CD14-positive monocyte (primary cell): ENCODE measurements at regions not wholly inside any gene's neighbourhood (a gene's known extent, or its start where the extent isn't known, plus 50 kb on each side); places are given as distances from the start of the nearest gene placed in this dataset.

ENCODE experiments used
- DNase-seq, 3 donors: peaks; one replicate each; pipeline ENCODE4 v3.0.0-alpha.2; 2011 to 2022
- H2AFZ ChIP-seq: 2 replicates; pipeline ENCODE4 v1.6.0; 2012; ENCODE audit warnings: mild to moderate bottlenecking, low read depth, low read length, inconsistent platforms; ENCODE audit not compliant: insufficient read depth, poor library complexity, severe bottlenecking
- H3K27ac ChIP-seq, 2 donors: 1 replicate in 1 of 2; 2 replicates in 1 of 2; pipeline ENCODE4 v1.5.1; 2012 to 2013; ENCODE audit warnings: low read length in 2 of 2, control low read depth in 1 of 2, inconsistent platforms in 1 of 2, low read depth in 1 of 2, mild to moderate bottlenecking in 1 of 2
- H3K27me3 ChIP-seq, 2 donors: one replicate each; pipeline versions ENCODE4 v1.6.0 to v1.6.1; 2011 to 2013; ENCODE audit warnings: low read length in 2 of 2; ENCODE audit not compliant: control insufficient read depth in 2 of 2, insufficient read depth in 2 of 2
- H3K36me3 ChIP-seq, 2 donors: replicated peaks in 1 of 2; 1 replicate in 1 of 2; 2 replicates in 1 of 2; pipeline versions ENCODE4 v1.5.1 to v1.6.1; 2012 to 2013; ENCODE audit warnings: low read length in 2 of 2, control low read depth in 1 of 2, inconsistent platforms in 1 of 2, mild to moderate bottlenecking in 1 of 2; ENCODE audit not compliant: insufficient read depth in 2 of 2, control insufficient read depth in 1 of 2
- H3K4me1 ChIP-seq, 2 donors: 1 replicate in 1 of 2; 2 replicates in 1 of 2; pipeline versions ENCODE4 v1.5.1 to v1.6.1; 2012 to 2013; ENCODE audit warnings: low read length in 2 of 2, control low read depth in 1 of 2, inconsistent platforms in 1 of 2, mild to moderate bottlenecking in 1 of 2, moderate library complexity in 1 of 2; ENCODE audit not compliant: insufficient read depth in 2 of 2, control insufficient read depth in 1 of 2
- H3K4me2 ChIP-seq: replicated peaks from 2 replicates; pipeline ENCODE3; 2012; ENCODE audit warnings: low read length, moderate library complexity, mild to moderate bottlenecking; ENCODE audit not compliant: poor library complexity, severe bottlenecking; ENCODE audit errors: extremely low read depth
- H3K4me3 ChIP-seq, 3 experiments: fragments of 200-600 bp in 1 of 3; sonication (generic) in 1 of 3; replicated peaks in 1 of 3; 1 replicate in 2 of 3; 2 replicates in 1 of 3; pipeline ENCODE4 v1.5.1; 2011 to 2013; ENCODE audit warnings: low read length in 3 of 3, mild to moderate bottlenecking in 3 of 3, control low read depth in 2 of 3, low read depth in 2 of 3, inconsistent platforms in 1 of 3, moderate library complexity in 1 of 3
- H3K79me2 ChIP-seq: 2 replicates; pipeline ENCODE4 v1.6.0; 2012; ENCODE audit warnings: mild to moderate bottlenecking, control low read depth, inconsistent platforms, low read length, moderate library complexity; ENCODE audit not compliant: insufficient read depth
- H3K9ac ChIP-seq: 2 replicates; pipeline ENCODE4 v1.6.0; 2017; ENCODE audit warnings: low read length, mild to moderate bottlenecking; ENCODE audit not compliant: insufficient read depth, poor library complexity, severe bottlenecking
- H3K9me3 ChIP-seq, 2 donors: replicated peaks in 1 of 2; 1 replicate in 1 of 2; 2 replicates in 1 of 2; pipeline versions ENCODE4 v1.5.1 to v1.6.1; 2012 to 2013; ENCODE audit warnings: low read length in 2 of 2, control low read depth in 1 of 2; ENCODE audit not compliant: control insufficient read depth in 1 of 2, insufficient read depth in 1 of 2
- H4K20me1 ChIP-seq: 2 replicates; pipeline ENCODE4 v1.6.0; 2012; ENCODE audit warnings: mild to moderate bottlenecking, low read length, control low read depth, moderate library complexity; ENCODE audit not compliant: insufficient read depth
- H3K27ac Mint-ChIP-seq, 7 donors: one replicate each; pipeline ENCODE4 v1.8.0; 2020; ENCODE audit warnings: mild to moderate bottlenecking in 7 of 7, mixed read lengths in 7 of 7, moderate library complexity in 6 of 7, inconsistent platforms in 2 of 7
- H3K27me3 Mint-ChIP-seq, 3 donors: one replicate each; pipeline ENCODE4 v1.8.0; 2021 to 2022; ENCODE audit warnings: low read depth in 3 of 3, mild to moderate bottlenecking in 3 of 3, mixed read lengths in 3 of 3, moderate library complexity in 3 of 3, inconsistent platforms in 1 of 3
- H3K36me3 Mint-ChIP-seq, 2 donors: one replicate each; pipeline ENCODE4 v1.8.0; 2020; ENCODE audit warnings: mixed read lengths in 2 of 2, inconsistent platforms in 1 of 2, mild to moderate bottlenecking in 1 of 2
- H3K4me1 Mint-ChIP-seq: one replicate; pipeline ENCODE4 v1.8.0; 2020; ENCODE audit warnings: mild to moderate bottlenecking, mixed read lengths
- H3K4me3 Mint-ChIP-seq, 2 donors: one replicate each; pipeline ENCODE4 v1.8.0; 2020; ENCODE audit warnings: mild to moderate bottlenecking in 2 of 2, mixed read lengths in 2 of 2, moderate library complexity in 1 of 2
- H3K9me3 Mint-ChIP-seq, 7 donors: one replicate each; pipeline ENCODE4 v1.8.0; 2020 to 2022; ENCODE audit warnings: mixed read lengths in 7 of 7, mild to moderate bottlenecking in 6 of 7, moderate library complexity in 6 of 7, inconsistent platforms in 2 of 7
- WGBS: methylation state at CpG from one replicate; pipeline ENCODE4 v1.1.5; 2013; ENCODE audit warnings: missing lambda C conversion rate; ENCODE audit not compliant: insufficient coverage; 5-methylcytosine and 5-hydroxymethylcytosine counted together
- intact Hi-C, 2 donors: fragments of 100-400 bp; cut with micrococcal nuclease; formaldehyde crosslinking; loops; one replicate each; pipeline versions ENCODE4 v1.15.0 to v1.15.1; 2023
- TF ChIP-seq, protein P1 (sequence below): fragments of 200-600 bp; IDR thresholded peaks from one replicate; pipeline ENCODE4 v1.8.0; 2022; ENCODE audit warnings: antibody characterized with exemption, mild to moderate bottlenecking

DNA sequence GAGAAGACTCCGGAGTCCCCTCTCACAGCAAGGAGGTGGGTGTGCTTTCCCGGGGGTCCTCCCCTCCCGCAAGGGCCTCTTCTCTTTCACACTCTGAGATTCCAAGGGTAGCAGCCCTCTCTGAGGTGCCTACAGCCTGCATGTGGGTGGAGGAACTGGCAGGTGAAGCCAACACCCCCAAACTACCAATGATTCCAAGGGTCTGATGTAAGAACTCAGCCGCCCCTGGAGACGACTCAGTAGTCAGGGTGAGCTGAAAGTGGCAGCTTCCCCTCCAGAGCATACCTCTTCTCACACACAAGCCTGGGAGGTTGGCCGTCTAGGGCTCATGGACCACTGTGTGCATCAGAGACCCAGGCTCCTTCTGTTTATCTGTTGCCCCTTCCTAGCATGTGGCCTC is 66.1 kb downstream of the TSPAN17 start:
- peaks cover 4 to 23% of the 10 kb centered on the region in 2 donors for H3K27me3 ChIP-seq
- TF ChIP-seq, protein P1, sequence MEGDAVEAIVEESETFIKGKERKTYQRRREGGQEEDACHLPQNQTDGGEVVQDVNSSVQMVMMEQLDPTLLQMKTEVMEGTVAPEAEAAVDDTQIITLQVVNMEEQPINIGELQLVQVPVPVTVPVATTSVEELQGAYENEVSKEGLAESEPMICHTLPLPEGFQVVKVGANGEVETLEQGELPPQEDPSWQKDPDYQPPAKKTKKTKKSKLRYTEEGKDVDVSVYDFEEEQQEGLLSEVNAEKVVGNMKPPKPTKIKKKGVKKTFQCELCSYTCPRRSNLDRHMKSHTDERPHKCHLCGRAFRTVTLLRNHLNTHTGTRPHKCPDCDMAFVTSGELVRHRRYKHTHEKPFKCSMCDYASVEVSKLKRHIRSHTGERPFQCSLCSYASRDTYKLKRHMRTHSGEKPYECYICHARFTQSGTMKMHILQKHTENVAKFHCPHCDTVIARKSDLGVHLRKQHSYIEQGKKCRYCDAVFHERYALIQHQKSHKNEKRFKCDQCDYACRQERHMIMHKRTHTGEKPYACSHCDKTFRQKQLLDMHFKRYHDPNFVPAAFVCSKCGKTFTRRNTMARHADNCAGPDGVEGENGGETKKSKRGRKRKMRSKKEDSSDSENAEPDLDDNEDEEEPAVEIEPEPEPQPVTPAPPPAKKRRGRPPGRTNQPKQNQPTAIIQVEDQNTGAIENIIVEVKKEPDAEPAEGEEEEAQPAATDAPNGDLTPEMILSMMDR = no peak

DNA sequence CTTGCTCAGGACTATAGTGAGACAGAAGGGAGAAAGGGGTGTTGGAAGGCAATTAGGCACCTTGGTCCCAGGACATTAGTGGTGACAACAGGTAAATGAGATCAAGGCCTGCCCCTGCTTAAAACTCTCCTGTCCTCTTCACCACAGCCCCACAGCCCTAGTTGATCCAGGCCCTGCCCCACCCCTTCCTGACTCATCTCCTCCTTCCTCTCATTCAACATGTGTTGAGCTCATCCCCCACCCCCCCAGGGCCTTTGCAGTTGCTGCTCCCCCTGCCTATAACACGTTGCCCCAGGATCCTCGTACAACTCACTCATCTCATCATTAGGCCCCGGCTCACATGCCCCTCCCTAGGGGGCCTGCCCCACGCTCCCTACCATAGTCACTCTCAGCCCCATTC is 66.8 kb downstream of the TSPAN17 start:
- peaks cover 4 to 24% of the 10 kb centered on the region in 2 donors for H3K27me3 ChIP-seq
- no peaks in the 10 kb centered on the region for H3K36me3 Mint-ChIP-seq

More for the DNA sequence above, 66.1 kb downstream of the TSPAN17 start:
- Histone ChIP-seq H4K20me1 (no peaks in the 10 kb centered on the region), H3K4me3 (no peak overlapping the region), H3K4me1 (no peaks in the 10 kb centered on the region), H2AFZ (no peak overlapping the region), H3K9ac (no peak overlapping the region), H3K79me2 (no peaks in the 10 kb centered on the region), H3K27ac (no peak overlapping the region), H3K9me3 (peaks cover 0 to 6% of the 10 kb centered on the region in 2 donors), H3K36me3 (no peaks in the 10 kb centered on the region), H3K4me2 (no peak overlapping the region)
- Mint-ChIP-seq H3K36me3 (no peaks in the 10 kb centered on the region), H3K27me3 (peaks cover 27 to 58% (median 42%) of the 10 kb centered on the region in 3 donors), H3K4me3 (no peak overlapping the region), H3K27ac (no peak overlapping the region), H3K9me3 (peaks cover 0 to 20% (median 11%) of the 10 kb centered on the region in 7 donors), H3K4me1 (no peaks in the 10 kb centered on the region)
- intact Hi-C loops = no loop called here
- WGBS = 51% methylated on average over 3 of the region's 6 CpGs
- DNase-seq = no peak

More for the DNA sequence above, 66.8 kb downstream of the TSPAN17 start:
- no peak overlapping the region for H3K9ac ChIP-seq
- intact Hi-C loops = no loop called here
- H3K36me3 ChIP-seq = no peaks in the 10 kb centered on the region
- H3K4me3 Mint-ChIP-seq = no peak overlapping the region
- peaks cover 0 to 20% (median 11%) of the 10 kb centered on the region in 7 donors for H3K9me3 Mint-ChIP-seq
- H3K4me2 ChIP-seq = no peak overlapping the region
- WGBS = 90% methylated on average over 4 of the region's 4 CpGs
- no peak overlapping the region for H3K4me3 ChIP-seq
- H3K27ac Mint-ChIP-seq = no peak overlapping the region
- H3K4me1 Mint-ChIP-seq = peaks cover 2% of the 10 kb centered on the region
- H3K27ac ChIP-seq = no peak overlapping the region
- no peaks in the 10 kb centered on the region for H3K79me2 ChIP-seq
- peaks cover 29 to 58% (median 41%) of the 10 kb centered on the region in 3 donors for H3K27me3 Mint-ChIP-seq
- TF ChIP-seq, protein P1 = no peak
- no peak for DNase-seq
- H4K20me1 ChIP-seq = no peaks in the 10 kb centered on the region
- no peaks in the 10 kb centered on the region for H3K4me1 ChIP-seq
- peaks cover 0 to 6% of the 10 kb centered on the region in 2 donors for H3K9me3 ChIP-seq
- H2AFZ ChIP-seq = no peak overlapping the region
